Hepatocyte (in vitro differentiated cells): ENCODE measurements at regions not wholly inside any gene's neighbourhood (a gene's known extent, or its start where the extent isn't known, plus 50 kb on each side); places are given as distances from the start of the nearest gene placed in this dataset.

Experiments
- CTCF ChIP-seq: fragments of 200-600 bp; sonication (generic); IDR thresholded peaks from 2 replicates; pipeline ENCODE4 v1.5.1; 2016; ENCODE audit warnings: antibody characterized with exemption, mild to moderate bottlenecking; ENCODE audit not compliant: poor library complexity
- EZH2 ChIP-seq: fragments of 200-600 bp; sonication (generic); IDR thresholded peaks from 2 replicates; pipeline ENCODE4 v1.6.1; 2016; ENCODE audit warnings: antibody characterized with exemption, mild to moderate bottlenecking, borderline replicate concordance
- EZH2phosphoT487 ChIP-seq: fragments of 200-600 bp; sonication (generic); IDR thresholded peaks from one replicate; pipeline ENCODE4 v1.6.1; 2018; ENCODE audit warnings: antibody characterized with exemption, mild to moderate bottlenecking, low read depth, moderate library complexity; ENCODE audit not compliant: unreplicated experiment, severe bottlenecking

- TF ChIP-seq CTCF: no peak
- TF ChIP-seq EZH2: no peak
- no peak for TF ChIP-seq EZH2phosphoT487
Observed at GRCh38 chr4:28557755-28558154, 1697.1 kb downstream of the STIM2 start.
